Smooth muscle cell of the brain vasculature (primary cell): ENCODE measurements at regions not wholly inside any gene's neighbourhood (a gene's known extent, or its start where the extent isn't known, plus 50 kb on each side); places are given as distances from the start of the nearest gene placed in this dataset.

Experiments
- DNase-seq: peaks from one replicate; pipeline ENCODE4 v3.0.0-alpha.2; 2012; ENCODE audit warnings: low read depth, low spot score

GRCh38 chr13:22226086-22226485 lies 555.2 kb downstream of the FGF9 start:
- no peak for DNase-seq

GRCh38 chr13:22227895-22228294 lies 557.0 kb downstream of the FGF9 start:
- DNase-seq = no peak

- no peak for DNase-seq
Observed at GRCh38 chr13:22229916-22230315, 559.0 kb downstream of the FGF9 start.

GRCh38 chr13:22232186-22232585 lies 561.3 kb downstream of the FGF9 start:
- no peak for DNase-seq

GRCh38 chr13:22235285-22235949 lies 564.5 kb downstream of the FGF9 start:
- DNase-seq = no peak

GRCh38 chr13:22235950-22236290 lies 565.0 kb downstream of the FGF9 start:
- DNase-seq = no peak

- DNase-seq = no peak
Observed at GRCh38 chr13:22238269-22238668, 567.4 kb downstream of the FGF9 start.

GRCh38 chr13:22240716-22241115 lies 569.8 kb downstream of the FGF9 start:
- no peak for DNase-seq

- no peak for DNase-seq
Observed at GRCh38 chr13:22243469-22244163, 572.7 kb downstream of the FGF9 start.

- DNase-seq = no peak
Observed at GRCh38 chr13:22252281-22252830, 581.5 kb downstream of the FGF9 start.

- DNase-seq = no peak
Observed at GRCh38 chr13:22253107-22253506, 582.2 kb downstream of the FGF9 start.

GRCh38 chr13:22256111-22256639 lies 585.3 kb downstream of the FGF9 start:
- DNase-seq = no peak

GRCh38 chr13:22262001-22262885 lies 591.4 kb downstream of the FGF9 start:
- no peak for DNase-seq

- no peak for DNase-seq
Observed at GRCh38 chr13:22263185-22263584, 592.3 kb downstream of the FGF9 start.

GRCh38 chr13:22265563-22265962 lies 594.7 kb downstream of the FGF9 start:
- no peak for DNase-seq

- no peak for DNase-seq
Observed at GRCh38 chr13:22270881-22271280, 600.0 kb downstream of the FGF9 start.

- DNase-seq = no peak
Observed at GRCh38 chr13:22271903-22272302, 601.0 kb downstream of the FGF9 start.

GRCh38 chr13:22275393-22275792 lies 604.5 kb downstream of the FGF9 start:
- no peak for DNase-seq

- no peak for DNase-seq
Observed at GRCh38 chr13:22276616-22277015, 605.7 kb downstream of the FGF9 start.

- peak; percentile 4 for DNase-seq
Observed at GRCh38 chr13:22278336-22278929, 607.6 kb downstream of the FGF9 start.

- no peak for DNase-seq
Observed at GRCh38 chr13:22285867-22286266, 615.0 kb downstream of the FGF9 start.

- DNase-seq = no peak
Observed at GRCh38 chr13:22286338-22286737, 615.5 kb downstream of the FGF9 start.
